ENCODE measurements at regions not wholly inside any gene's neighbourhood (a gene's known extent, or its start where the extent isn't known, plus 50 kb on each side); places are given as distances from the start of the nearest gene placed in this dataset.
"Not testable (repeated sequence)": the region's sequence is repeated elsewhere in the genome, so short reads cannot be mapped to it uniquely, and the experiment has no call there.

- H3K36me3 Mint-ChIP-seq (ENCODE audit: low read depth); H3K4me3 Mint-ChIP-seq; H3K27ac Mint-ChIP-seq; intact Hi-C loops (cut with DNase I, micrococcal nuclease); ATAC-seq; H3K9me3 Mint-ChIP-seq (ENCODE audit: low read depth); POLR2A ChIA-PET; DNase-seq; H3K27me3 Mint-ChIP-seq; H3K4me1 Mint-ChIP-seq; CTCF ChIA-PET: not testable (repeated sequence)
Observed at GRCh38 chr2:111296122-111296804, 175.5 kb downstream of the BCL2L11 start.

GRCh38 chr2:111297128-111297527, 176.4 kb downstream of the BCL2L11 start:
- H3K36me3 Mint-ChIP-seq (ENCODE audit: low read depth); H3K9me3 Mint-ChIP-seq (ENCODE audit: low read depth); H3K27me3 Mint-ChIP-seq; H3K4me1 Mint-ChIP-seq; POLR2A ChIA-PET; ATAC-seq; H3K4me3 Mint-ChIP-seq; CTCF ChIA-PET; H3K27ac Mint-ChIP-seq; DNase-seq; intact Hi-C loops (cut with DNase I, micrococcal nuclease): not testable (repeated sequence)

DNA sequence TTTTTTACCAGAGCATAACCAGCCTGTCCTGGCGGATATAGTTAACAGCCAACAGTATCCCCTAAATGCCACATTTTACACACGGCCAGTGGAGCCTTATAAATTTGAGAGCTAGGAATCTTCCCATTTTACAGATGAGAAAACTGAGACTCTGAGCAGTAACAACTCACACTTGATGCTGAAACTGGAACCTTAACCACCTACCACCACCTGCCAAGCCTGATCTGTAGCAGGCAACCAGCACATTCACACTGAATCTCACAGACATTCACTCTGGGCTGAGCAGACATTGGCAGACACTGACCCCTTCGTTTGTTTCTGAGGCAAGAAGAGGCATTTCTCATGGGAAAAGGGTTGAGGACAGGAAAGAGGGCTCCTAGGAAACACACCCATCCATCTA, 178.2 kb downstream of the BCL2L11 start:
- ATAC-seq; H3K4me1 Mint-ChIP-seq; intact Hi-C loops (cut with DNase I, micrococcal nuclease); H3K4me3 Mint-ChIP-seq; H3K27ac Mint-ChIP-seq; H3K27me3 Mint-ChIP-seq; DNase-seq; H3K36me3 Mint-ChIP-seq (ENCODE audit: low read depth); H3K9me3 Mint-ChIP-seq (ENCODE audit: low read depth); CTCF ChIA-PET; POLR2A ChIA-PET: not testable (repeated sequence)

DNA sequence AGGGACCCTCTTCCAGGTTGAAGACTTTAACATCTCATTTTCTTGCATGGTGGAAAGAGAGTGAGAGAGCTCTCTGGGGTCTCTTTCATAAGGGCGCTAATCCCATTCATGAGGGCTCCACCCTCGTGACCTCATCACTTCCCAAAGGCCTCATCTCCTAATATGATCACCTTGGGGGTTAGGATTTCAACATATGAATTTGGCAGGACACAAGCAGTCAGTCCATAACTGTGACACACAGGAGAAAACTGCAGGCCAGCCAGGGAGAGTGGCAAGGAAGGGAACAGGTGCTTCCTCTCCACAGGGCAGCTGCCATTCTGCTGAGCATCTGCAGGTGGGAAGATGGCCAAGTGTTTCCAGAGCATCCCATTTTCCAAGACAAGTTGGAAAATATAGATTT, 178.9 kb downstream of the BCL2L11 start:
- H3K27me3 Mint-ChIP-seq; POLR2A ChIA-PET; H3K36me3 Mint-ChIP-seq (ENCODE audit: low read depth); H3K4me1 Mint-ChIP-seq; DNase-seq; CTCF ChIA-PET; ATAC-seq; H3K27ac Mint-ChIP-seq; H3K4me3 Mint-ChIP-seq; intact Hi-C loops (cut with DNase I, micrococcal nuclease); H3K9me3 Mint-ChIP-seq (ENCODE audit: low read depth): not testable (repeated sequence)

- ATAC-seq; H3K4me1 Mint-ChIP-seq; DNase-seq; H3K4me3 Mint-ChIP-seq; H3K9me3 Mint-ChIP-seq (ENCODE audit: low read depth); POLR2A ChIA-PET; H3K27me3 Mint-ChIP-seq; H3K36me3 Mint-ChIP-seq (ENCODE audit: low read depth); intact Hi-C loops (cut with DNase I, micrococcal nuclease); H3K27ac Mint-ChIP-seq; CTCF ChIA-PET: not testable (repeated sequence)
Observed at GRCh38 chr2:111301677-111302076, 181.0 kb downstream of the BCL2L11 start.

DNA sequence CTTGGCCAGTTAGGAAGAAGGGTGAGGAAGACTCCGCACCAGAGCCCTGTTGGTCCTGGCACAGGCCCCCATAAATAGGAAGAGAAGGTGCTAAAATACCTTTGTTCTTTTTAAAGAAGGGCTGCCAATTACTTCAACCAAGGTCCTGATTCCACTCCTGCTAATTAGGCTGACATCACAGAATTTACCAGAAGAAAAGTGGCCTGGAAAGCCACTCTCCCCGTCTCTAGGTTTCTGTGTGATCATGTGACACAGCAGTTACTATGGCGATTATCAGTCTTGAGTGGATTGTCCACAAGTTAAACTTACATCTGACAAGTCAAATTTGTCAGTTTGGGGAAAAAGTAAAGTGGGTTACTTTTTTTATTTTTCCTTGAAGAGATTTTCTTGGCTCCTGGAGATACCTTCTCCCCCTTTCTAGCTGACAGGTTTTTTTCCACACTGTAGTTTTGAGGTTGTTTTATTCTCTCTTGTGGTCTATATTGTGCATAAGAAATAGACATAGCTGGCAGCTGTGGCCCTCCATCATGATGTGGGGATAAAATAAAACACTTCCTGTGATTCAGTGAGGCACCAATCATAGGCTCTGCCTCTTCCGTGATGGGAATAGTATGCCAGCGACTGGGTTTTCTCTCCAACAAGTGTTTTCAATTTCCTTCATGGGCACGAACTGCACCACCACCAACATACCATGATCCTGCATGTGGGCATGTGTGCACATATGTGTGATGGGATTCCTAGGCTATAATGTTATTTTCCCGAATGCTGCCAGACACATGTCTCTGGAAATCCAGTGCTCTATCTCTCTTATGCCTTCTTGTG, 181.9 kb downstream of the BCL2L11 start:
- H3K4me1 Mint-ChIP-seq; intact Hi-C loops (cut with DNase I, micrococcal nuclease); DNase-seq; H3K4me3 Mint-ChIP-seq; ATAC-seq; H3K27me3 Mint-ChIP-seq; H3K36me3 Mint-ChIP-seq (ENCODE audit: low read depth); CTCF ChIA-PET; H3K9me3 Mint-ChIP-seq (ENCODE audit: low read depth); H3K27ac Mint-ChIP-seq; POLR2A ChIA-PET: not testable (repeated sequence)

DNA sequence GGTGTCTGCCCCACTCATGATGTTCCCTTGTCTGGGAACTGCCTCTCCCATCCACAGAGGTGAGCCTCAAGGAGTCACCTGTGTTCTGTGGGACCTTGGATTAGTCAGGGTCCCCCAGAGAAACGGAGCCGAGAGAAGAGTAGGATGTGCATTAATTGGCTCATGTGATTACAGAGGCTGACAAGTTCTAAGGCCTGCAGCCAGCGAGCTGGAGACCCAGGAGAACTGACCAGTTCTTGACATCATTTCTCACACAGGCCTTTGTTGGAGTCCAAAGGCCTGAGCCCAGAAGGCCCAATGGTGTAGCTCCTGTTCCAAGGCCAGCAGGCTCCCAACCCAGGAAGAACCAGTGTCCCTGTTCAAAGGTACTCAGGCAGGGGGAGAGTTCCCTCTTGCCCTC, 186.6 kb downstream of the BCL2L11 start:
- H3K4me3 Mint-ChIP-seq; ATAC-seq; H3K9me3 Mint-ChIP-seq (ENCODE audit: low read depth); DNase-seq; POLR2A ChIA-PET; H3K4me1 Mint-ChIP-seq; intact Hi-C loops (cut with DNase I, micrococcal nuclease); CTCF ChIA-PET; H3K27me3 Mint-ChIP-seq; H3K36me3 Mint-ChIP-seq (ENCODE audit: low read depth); H3K27ac Mint-ChIP-seq: not testable (repeated sequence)

DNA sequence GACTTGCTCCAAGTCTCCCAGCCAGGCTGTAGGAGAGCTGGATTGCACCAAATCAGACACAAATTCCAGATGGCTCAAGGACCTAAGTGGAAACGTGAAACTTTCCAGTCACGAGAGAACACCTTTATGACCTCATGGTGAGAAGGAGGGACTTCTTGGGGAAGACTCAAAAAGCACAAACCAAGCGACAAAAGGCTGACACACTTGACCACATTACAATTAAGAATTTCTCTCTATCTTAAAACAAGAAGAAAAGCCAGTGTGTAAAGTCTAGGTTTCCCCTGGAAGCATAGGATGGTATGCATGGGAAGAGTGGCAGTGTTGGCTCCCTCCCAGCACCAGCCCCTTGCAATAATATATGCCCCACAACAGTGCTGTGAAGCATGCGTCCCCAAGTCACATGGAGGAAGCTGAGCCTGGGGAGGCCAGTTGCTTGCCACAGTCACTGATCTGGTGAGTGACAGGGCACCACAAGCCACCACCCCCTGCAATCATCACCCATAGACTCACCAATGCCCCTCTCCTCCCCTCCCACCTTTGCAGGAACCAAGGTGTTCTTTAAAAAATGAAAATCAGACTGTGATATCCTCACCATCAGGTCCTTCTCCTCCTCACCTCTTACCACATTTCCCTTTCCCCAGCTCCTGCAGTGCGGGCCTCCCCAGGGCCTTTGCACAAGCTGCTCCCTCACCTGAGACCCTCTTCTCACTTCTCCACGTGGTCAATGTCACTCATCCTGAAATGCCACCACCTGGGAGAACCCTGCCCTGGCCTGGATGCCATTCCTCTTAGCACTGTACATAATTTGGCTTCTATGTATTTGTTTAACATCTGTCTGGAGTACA, 188.7 kb downstream of the BCL2L11 start:
- CTCF ChIA-PET; H3K4me1 Mint-ChIP-seq; H3K27me3 Mint-ChIP-seq; H3K36me3 Mint-ChIP-seq (ENCODE audit: low read depth); DNase-seq; POLR2A ChIA-PET; H3K27ac Mint-ChIP-seq; intact Hi-C loops (cut with DNase I, micrococcal nuclease); H3K4me3 Mint-ChIP-seq; H3K9me3 Mint-ChIP-seq (ENCODE audit: low read depth); ATAC-seq: not testable (repeated sequence)

GRCh38 chr2:111310395-111310794, 189.7 kb downstream of the BCL2L11 start:
- POLR2A ChIA-PET; DNase-seq; H3K36me3 Mint-ChIP-seq (ENCODE audit: low read depth); H3K4me3 Mint-ChIP-seq; H3K9me3 Mint-ChIP-seq (ENCODE audit: low read depth); CTCF ChIA-PET; H3K27me3 Mint-ChIP-seq; H3K4me1 Mint-ChIP-seq; ATAC-seq; intact Hi-C loops (cut with DNase I, micrococcal nuclease); H3K27ac Mint-ChIP-seq: not testable (repeated sequence)

- H3K4me1 Mint-ChIP-seq; intact Hi-C loops (cut with DNase I, micrococcal nuclease); H3K9me3 Mint-ChIP-seq (ENCODE audit: low read depth); H3K27ac Mint-ChIP-seq; H3K36me3 Mint-ChIP-seq (ENCODE audit: low read depth); ATAC-seq; POLR2A ChIA-PET; H3K27me3 Mint-ChIP-seq; CTCF ChIA-PET; DNase-seq; H3K4me3 Mint-ChIP-seq: not testable (repeated sequence)
Observed at GRCh38 chr2:111311568-111311967, 190.9 kb downstream of the BCL2L11 start.

GRCh38 chr2:111312897-111313607, 192.3 kb downstream of the BCL2L11 start:
- H3K4me3 Mint-ChIP-seq; H3K36me3 Mint-ChIP-seq (ENCODE audit: low read depth); DNase-seq; intact Hi-C loops (cut with DNase I, micrococcal nuclease); H3K27me3 Mint-ChIP-seq; H3K9me3 Mint-ChIP-seq (ENCODE audit: low read depth); H3K27ac Mint-ChIP-seq; CTCF ChIA-PET; POLR2A ChIA-PET; ATAC-seq: not testable (repeated sequence)
- peaks cover 12% of the 10 kb centered on the region for H3K4me1 Mint-ChIP-seq

Measured in activated CD4-positive, alpha-beta T cell treated with anti-CD3 and anti-CD28 coated beads for 36 hours (primary cell).